Left lobe of liver (tissue), 2 donors: ENCODE measurements at regions not wholly inside any gene's neighbourhood (a gene's known extent, or its start where the extent isn't known, plus 50 kb on each side); places are given as distances from the start of the nearest gene placed in this dataset.

Experiments used
- ATAC-seq: fragments of 200-7000 bp; cut with Tn5 transposase; one replicate; pipeline ENCODE4 v1.9.1; 2020; ENCODE audit warnings: mild to moderate bottlenecking, moderate library complexity
- DNase-seq: peaks from one replicate; pipeline ENCODE4 v3.0.0-alpha.2; 2020; ENCODE audit warnings: low spot score
- donor health status: DM: no; HTN: no; CAD: no; lungs with moderate emphysema.
- donor health status: DM: no; HTN: yes; CAD: no.

- peak; percentile 79 for ATAC-seq
- no peak for DNase-seq
These were observed 391.1 kb downstream of the RPS24 start for GRCh38 chr10:78424723-78425122.

GRCh38 chr10:78426181-78426580 is 392.5 kb downstream of the RPS24 start:
- no peak for DNase-seq
- ATAC-seq, result no peak

- ATAC-seq (peak; percentile 75), DNase-seq (peak; percentile 74)
These were observed 393.9 kb downstream of the RPS24 start for GRCh38 chr10:78427497-78428031.

DNA sequence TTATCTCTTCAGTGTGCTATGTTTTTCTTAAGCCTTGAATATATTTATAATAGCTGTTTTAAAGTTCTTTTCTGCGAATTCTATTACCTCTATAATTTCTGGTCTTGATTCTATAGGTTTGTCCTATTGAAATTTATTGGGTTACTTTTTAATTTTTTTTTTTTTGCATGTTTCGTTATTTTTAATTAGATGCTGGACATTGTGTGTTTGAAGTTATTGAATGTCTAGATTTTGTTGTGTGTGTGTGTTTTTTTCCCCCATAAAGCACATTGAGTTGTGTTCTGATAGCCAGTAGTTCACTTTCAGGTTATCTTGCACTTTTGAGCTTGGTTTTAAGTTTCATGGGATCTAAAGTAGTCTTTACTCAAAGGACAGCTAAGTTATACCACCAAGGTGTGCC is 394.9 kb downstream of the RPS24 start:
- DNase-seq (no peak), ATAC-seq (no peak)

DNA sequence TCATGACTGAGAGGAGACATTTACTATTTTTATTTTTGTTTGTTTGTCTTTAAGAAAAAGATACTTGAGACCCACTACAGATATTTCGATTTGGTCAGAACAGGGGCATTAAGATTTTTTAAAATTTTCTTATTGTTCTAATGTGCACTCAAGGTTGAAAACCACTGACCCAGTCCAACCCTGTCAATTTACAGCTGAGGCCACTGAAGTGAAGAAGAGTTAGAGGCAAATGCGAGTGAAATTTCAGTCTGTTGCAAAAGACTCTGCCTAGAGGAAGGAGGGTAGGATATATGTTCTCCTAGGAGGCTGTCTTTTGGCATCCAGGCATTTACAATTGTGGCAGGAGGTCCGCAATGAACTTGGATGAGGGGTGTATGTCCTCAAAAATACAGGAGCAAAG is 396.3 kb downstream of the RPS24 start:
- DNase-seq, result no peak
- ATAC-seq, result no peak

GRCh38 chr10:78432583-78432982 is 398.9 kb downstream of the RPS24 start:
- no peak for ATAC-seq
- DNase-seq, result no peak

DNA sequence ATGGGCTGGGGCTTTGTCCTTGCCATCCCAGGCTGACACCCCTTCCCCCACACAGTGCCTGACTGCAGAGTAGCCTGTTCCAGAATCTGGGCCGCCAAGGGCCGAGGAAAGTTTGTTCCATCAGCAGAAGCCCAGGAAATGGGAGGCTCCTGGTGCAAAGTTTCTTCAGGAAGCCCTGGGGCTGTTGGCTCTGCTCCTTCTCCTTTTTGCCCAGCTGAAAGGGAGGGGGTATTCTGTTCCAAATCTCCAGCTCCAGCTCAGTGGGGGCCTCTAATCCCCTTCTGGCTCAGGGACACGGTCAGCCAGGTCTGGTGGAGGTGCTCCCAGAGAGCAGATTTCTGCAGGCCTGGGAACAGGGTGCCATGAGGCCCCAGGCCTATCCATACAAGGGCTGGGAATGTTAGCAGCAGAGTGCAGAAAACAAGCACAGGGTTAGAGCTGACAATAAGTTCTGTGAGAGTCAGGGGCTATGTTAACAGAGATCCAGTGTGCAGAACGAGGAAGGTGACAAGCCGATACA is 399.5 kb downstream of the RPS24 start:
- DNase-seq (no peak), ATAC-seq (no peak)

DNA sequence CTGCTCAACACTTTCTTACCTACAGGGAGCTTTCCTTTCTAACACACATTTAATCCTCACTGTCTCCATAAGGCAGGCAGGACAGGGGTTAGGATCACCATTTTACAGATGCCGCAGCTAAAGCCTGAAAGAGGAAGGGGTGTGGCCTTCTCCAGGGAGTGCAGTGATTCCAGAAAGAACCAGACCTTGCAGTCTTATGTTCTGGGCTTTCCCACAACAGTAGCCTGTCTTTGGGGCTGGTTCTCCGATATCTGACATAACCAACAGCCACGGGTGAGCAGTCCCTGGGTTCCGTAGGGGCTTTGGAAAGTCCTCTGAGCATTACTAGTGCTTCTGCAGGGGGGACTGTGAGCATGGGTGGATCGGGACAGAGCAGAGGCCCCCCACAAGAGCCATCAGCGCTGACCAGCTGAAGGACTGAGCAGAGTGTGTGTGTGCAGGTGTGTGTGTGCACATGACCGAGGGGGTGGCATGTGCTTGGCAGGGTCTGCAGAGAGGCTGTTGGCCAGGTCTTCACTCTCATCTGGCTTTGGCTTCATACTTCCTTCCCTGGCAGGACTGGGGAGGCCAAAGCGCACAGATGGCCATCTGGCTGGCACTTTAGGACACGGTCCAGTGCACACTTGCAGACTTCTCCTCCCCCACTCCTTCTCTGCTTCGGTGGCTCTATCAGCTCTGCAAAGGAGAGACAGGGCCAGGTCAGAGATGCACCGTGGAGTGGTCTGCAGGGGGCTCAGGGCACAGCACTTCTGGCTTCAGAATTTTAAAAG is 400.3 kb downstream of the RPS24 start:
- ATAC-seq (peak; percentile 39), DNase-seq (no peak)

- DNase-seq, result no peak
- no peak for ATAC-seq
These were observed 401.2 kb downstream of the RPS24 start for GRCh38 chr10:78434886-78435285.

DNA sequence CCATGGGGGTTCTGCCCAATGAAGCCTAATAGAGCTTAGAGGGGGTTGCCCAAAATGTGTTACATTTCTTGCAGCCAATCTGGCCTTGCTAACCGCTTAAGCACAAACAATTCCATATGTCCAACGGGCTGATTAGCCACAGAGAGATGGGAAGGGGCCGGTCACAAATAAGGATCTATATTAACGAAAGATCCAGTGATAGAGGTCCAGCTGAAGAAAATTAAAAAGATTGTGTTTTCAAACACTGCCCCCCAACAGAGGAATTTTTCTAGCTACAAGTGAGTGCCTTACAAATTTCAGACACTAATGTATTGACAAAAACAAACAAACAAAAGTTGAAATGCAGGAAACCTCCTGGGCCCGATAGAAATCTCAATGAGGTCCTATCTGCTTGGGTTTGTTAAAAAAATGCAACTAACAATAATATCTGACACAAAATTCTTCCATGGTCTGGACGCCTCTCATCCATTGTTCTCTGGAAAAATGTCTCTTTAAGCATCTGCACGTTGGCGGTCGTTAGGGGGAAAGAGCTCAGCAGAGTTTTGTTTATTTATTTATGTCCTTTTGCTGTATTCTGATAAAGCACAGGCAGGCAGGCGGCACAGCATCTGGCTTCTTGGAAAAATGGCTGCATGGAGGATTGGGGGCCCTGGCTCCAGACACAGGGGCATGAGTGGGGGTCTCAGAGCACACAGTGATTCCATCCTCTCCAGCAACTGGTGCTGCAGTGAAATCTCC is 402.0 kb downstream of the RPS24 start:
- no peak for ATAC-seq

DNA sequence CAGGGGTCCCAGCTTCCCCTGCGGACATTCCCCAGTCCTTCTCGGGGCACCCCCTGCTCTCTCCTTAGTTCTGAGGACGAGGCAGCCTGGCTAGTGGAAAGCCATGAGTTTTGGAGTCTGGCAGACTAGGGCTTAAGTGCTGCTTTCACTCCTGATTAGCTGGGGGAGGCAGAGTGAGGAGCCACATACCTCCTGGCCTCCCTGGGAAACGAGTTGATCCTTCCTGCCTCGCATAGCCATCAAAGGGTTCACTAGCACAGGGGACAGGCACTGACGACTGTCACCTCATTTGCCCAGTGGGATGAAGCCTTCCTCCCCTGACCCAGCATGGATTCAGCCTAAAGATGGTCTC is 402.5 kb downstream of the RPS24 start:
- DNase-seq (no peak), ATAC-seq (no peak)

More for the DNA sequence above, 402.0 kb downstream of the RPS24 start:
- DNase-seq, result no peak

- no peak for ATAC-seq
- DNase-seq, result no peak
These were observed 403.2 kb downstream of the RPS24 start for GRCh38 chr10:78436706-78437406.

- ATAC-seq, result no peak
- DNase-seq, result no peak
These were observed 403.7 kb downstream of the RPS24 start for GRCh38 chr10:78437407-78437768.

DNA sequence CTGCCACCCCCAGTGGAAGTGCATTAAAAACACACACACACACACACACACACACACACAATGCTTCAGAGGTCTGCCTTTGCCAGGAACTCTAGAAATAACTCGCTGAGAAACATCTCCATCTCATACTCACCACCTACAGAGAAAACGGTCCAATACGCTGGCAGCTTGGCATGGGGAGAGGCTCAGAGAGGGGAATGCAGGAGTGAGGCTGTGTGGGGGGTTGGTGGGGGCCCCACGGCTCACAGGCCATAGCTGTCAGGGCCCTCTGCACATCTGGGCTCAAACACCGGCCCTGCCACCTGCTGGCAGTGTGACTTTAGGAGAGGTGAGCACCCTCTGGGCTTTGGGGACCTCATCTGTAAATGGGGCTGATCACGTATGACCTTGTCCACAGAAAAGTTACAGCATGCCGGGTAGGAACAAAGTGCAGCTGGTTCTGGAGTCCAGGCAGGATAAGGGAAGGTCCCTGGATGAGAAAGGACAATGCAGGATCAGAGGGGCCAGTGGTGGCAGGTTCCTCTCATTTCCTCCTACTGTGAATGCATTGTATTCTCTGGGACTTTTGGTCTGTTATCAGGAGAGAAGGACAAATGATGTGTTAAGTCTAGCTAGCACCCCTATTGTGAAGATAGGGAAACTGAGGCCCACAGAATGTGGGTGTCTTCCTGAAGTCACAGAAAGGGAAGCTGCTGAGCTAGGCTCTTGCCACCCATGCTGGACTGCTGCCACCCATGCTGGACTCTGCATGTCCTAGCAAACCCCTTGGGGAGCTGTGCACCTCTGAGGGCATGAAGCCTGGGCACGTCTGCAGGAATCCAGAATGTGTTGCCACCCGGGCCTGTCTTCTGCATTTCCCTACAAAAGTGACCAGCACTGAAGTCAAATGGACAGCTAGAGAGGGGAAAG is 404.6 kb downstream of the RPS24 start:
- ATAC-seq (peak; percentile 40), DNase-seq (no peak)

DNA sequence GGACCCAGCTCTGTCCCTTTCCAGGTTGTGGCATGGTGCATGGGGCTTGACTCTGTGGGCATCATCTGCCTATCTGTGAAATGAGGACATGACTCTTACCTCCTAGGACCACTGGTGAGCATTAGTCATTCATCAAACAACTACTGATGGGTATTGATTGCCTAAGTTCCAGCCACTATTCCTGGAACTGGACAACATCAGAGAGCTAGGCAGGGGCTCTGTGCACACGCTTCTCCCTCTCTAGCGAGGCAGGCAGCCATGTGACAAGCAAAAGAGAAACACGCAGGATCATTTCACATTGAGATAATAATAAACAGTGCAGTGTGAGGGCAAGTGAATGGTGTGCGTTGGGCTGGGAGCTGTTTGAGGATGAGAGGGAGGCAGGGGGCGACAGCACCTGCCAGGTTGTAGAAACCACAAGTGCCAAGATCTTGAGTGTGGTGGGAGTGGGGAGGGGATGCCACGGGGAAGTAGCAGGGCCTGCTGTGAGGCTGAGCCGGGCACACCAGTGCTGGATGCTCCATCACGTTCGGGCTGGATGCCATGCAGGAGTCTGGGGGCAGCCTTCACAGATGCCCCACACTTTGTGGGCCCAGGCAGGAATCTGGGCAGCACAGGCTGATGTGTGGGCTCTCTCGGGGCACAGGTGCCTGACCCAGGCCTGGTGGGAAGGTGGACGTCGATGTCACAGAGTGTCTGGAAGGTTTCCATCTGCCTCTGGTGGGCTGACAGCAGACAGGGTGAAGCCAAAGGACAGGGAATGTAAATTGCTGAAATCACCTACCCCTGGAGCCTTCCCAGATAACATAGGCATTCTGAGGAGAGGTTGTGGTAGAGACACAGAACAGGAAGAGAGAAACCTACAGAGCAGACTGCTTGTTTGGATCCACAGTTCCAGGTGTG is 405.5 kb downstream of the RPS24 start:
- DNase-seq, result no peak
- ATAC-seq, result no peak

DNA sequence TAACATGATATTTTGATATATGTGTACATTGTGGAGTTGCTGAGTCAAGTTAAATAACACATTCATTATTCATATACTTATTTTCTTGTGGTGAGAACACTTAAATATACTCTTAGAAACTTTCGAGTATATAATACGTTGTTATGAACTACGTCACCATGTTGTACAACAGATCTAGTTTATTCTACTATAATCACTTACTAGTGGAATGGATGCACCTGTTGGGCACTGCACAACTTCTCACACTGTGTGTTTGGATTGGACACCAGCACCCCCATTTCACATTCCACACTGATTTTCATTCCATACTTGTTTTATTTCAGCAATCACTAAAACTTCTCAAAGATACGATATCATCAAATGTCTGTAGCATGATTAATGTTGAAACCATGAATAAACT is 407.3 kb downstream of the RPS24 start:
- ATAC-seq, result no peak

DNA sequence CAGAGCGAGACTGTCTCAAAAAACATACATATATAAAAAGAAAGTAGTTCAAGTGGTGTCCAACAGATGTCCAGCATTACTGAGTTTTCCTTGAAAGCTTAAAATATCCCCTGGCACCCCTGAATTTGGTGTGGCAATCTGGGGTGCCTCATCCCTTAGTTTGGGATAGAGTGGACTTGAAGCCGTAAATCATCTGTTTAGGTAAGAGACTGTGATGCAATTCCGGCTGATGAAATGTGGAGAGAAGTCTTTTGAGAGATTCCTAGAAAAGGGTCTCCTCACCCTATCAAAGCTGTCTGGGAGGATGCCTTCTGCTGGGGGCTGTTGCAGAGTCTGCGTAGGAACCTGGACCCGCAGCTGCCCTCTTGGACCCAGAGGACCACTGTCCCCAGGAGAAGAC is 408.0 kb downstream of the RPS24 start:
- ATAC-seq (no peak), DNase-seq (no peak)

More for the DNA sequence above, 407.3 kb downstream of the RPS24 start:
- no peak for DNase-seq

DNA sequence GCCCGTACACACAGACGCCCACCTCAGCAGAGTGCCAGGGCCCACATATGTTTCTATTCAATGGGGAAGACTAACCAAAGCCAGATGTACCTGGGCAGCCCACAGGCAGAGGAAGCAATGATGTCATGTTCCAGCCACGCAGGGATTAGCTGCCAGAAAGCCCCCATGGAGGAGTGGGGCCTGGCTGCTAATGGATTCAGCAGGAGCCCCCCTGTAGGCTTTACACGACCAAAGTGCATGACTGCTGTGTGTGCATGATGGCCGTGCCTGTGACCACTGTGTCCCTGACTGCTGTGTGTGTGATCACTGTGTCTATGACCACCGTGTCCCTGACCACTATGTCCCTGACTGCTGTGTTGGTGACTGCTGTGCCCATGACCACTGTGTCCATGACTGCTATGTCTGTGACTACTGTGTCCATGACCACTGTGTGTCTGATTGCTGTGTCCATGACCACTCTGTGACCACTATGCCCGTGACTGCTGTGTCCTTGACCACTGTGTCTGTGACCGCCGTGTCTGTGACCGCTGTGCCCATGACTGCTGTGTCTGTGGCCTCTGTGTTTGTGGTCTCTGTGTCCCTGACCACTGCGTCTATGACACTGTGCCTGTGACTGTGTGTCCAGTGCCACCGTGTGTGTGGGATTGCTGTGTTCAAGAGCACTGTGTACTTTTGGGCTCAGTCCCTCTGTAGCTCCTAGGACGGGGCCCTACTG is 409.3 kb downstream of the RPS24 start:
- DNase-seq (no peak), ATAC-seq (no peak)
